HepG2 (cell line): ENCODE measurements at regions not wholly inside any gene's neighbourhood (a gene's known extent, or its start where the extent isn't known, plus 50 kb on each side); places are given as distances from the start of the nearest gene placed in this dataset.

Experiments used
- ATAC-seq: fragments of 200-7000 bp; cut with Tn5 transposase; 3 replicates; pipeline ENCODE4 v1.9.1; 2020; ENCODE audit warnings: mild to moderate bottlenecking, moderate library complexity
- BruUV-seq: library from RNA; stranded (reverse); fragments of 400-500 nt; replicated peaks from 2 replicates; lab custom pipeline; 2021; lab: Mats Ljungman, UMichigan
- CTCF ChIA-PET: fragments of 300-600 bp; formaldehyde crosslinking; extraction: SDS; loops from one replicate; lab custom pipeline; 2021; ENCODE audit warnings: low total read pairs, inconsistent platforms, low intra/inter-chr PET ratio; lab: Yijun Ruan, JAX
- POLR2A ChIA-PET: fragments of 350-600 bp; sonication (Branson Sonifier 250); formaldehyde crosslinking; loops from one replicate; lab custom pipeline; 2020; ENCODE audit warnings: antibody characterized with exemption, inconsistent platforms; lab: Yijun Ruan, JAX
- DNase-seq: peaks from one replicate; pipeline ENCODE4 v3.0.0-alpha.2; 2015; ENCODE audit warnings: low spot score
- FAIRE-seq: peaks from 3 replicates; lab custom pipeline; 2011; peaks lifted over from hg19 to GRCh38; lab: Jason Lieb, UNC
- H2AFZ ChIP-seq: one replicate; pipeline ENCODE4 v1.6.1; 2011; ENCODE audit warnings: low read length, inconsistent platforms
- H3K27ac ChIP-seq: fragments of 300-600 bp; 3 replicates; pipeline ENCODE4 v1.8.0; 2011; ENCODE audit warnings: mixed run types, mild to moderate bottlenecking, mixed read lengths, low read length, inconsistent platforms; ENCODE audit not compliant: insufficient read depth; ENCODE audit errors: extremely low read length
- H3K27me3 ChIP-seq, 2 experiments: fragments of 200-600 bp in 1 of 2; 2 replicates in 1 of 2; 3 replicates in 1 of 2; pipeline versions ENCODE4 v1.6.0 to v1.8.0; 2011; ENCODE audit warnings: low read length in 2 of 2, mild to moderate bottlenecking in 2 of 2, moderate library complexity in 2 of 2, inconsistent platforms in 1 of 2; ENCODE audit not compliant: insufficient read depth in 2 of 2, control insufficient read depth in 1 of 2
- H3K36me3 ChIP-seq, 2 experiments: fragments of 200-600 bp in 1 of 2; replicated peaks in 1 of 2; 2 replicates in 1 of 2; 3 replicates in 1 of 2; pipeline versions ENCODE4 v1.5.1 to v1.8.0; 2011; ENCODE audit warnings: low read length in 2 of 2, inconsistent platforms in 1 of 2; ENCODE audit not compliant: insufficient read depth in 2 of 2, control insufficient read depth in 1 of 2
- H3K4me1 ChIP-seq: 2 replicates; pipeline ENCODE4 v1.5.1; 2012; ENCODE audit warnings: low read length, inconsistent platforms; ENCODE audit not compliant: insufficient read depth
- H3K4me2 ChIP-seq: 2 replicates; pipeline ENCODE4 v1.6.0; 2011; ENCODE audit warnings: low read depth, low read length, inconsistent platforms
- H3K4me3 ChIP-seq, 3 experiments: fragments of 200-600 bp in 1 of 3; sonication (generic), shearing (Covaris generic) in 1 of 3; replicated peaks in 1 of 3; 2 replicates each; pipeline ENCODE4 v1.5.1; 2011 to 2016; ENCODE audit warnings: low read length in 3 of 3, inconsistent platforms in 2 of 3, low read depth in 2 of 3, mild to moderate bottlenecking in 2 of 3, control low read depth in 1 of 3, mixed read lengths in 1 of 3; ENCODE audit not compliant: insufficient read depth in 1 of 3
- H3K79me2 ChIP-seq: one replicate; pipeline ENCODE4 v1.6.1; 2011; ENCODE audit warnings: low read length, inconsistent platforms; ENCODE audit not compliant: insufficient read depth
- H3K9ac ChIP-seq: 2 replicates; pipeline ENCODE4 v1.6.0; 2011; ENCODE audit warnings: mild to moderate bottlenecking, low read depth, low read length, inconsistent platforms; ENCODE audit not compliant: insufficient read depth
- H3K9me3 ChIP-seq: 2 replicates; pipeline ENCODE4 v1.5.1; 2012; ENCODE audit warnings: mild to moderate bottlenecking, low read length
- H4K20me1 ChIP-seq: 2 replicates; pipeline ENCODE4 v1.6.0; 2011; ENCODE audit warnings: inconsistent platforms, mild to moderate bottlenecking, low read length, moderate library complexity; ENCODE audit not compliant: insufficient read depth
- NR1H2 ChIP-seq: sonication (generic); formaldehyde crosslinking; IDR thresholded peaks from 2 replicates; pipeline ENCODE4 v1.8.1; 2022; ENCODE audit warnings: low read depth, missing genetic modification reagents, borderline replicate concordance
- SKI ChIP-seq: fragments of 450-650 bp; IDR thresholded peaks from one replicate; pipeline ENCODE4 v1.6.1; 2018; ENCODE audit warnings: mild to moderate bottlenecking; ENCODE audit not compliant: partially characterized antibody
- ZFP36L2 ChIP-seq: sonication (generic); formaldehyde crosslinking; IDR thresholded peaks from 2 replicates; pipeline ENCODE4 v1.4.0; 2020; ENCODE audit warnings: missing genetic modification reagents
- ZFX ChIP-seq: sonication (generic); formaldehyde crosslinking; IDR thresholded peaks from 2 replicates; pipeline ENCODE4 v1.4.0; 2020; ENCODE audit warnings: mild to moderate bottlenecking, low read depth, missing genetic modification reagents, moderate library complexity
- ZNF292 ChIP-seq: sonication (generic); formaldehyde crosslinking; IDR thresholded peaks from 2 replicates; pipeline ENCODE4 v1.8.1; 2022; ENCODE audit warnings: mild to moderate bottlenecking, low read depth, missing genetic modification reagents, borderline replicate concordance
- ZNF331 ChIP-seq: sonication (generic); formaldehyde crosslinking; IDR thresholded peaks from 2 replicates; pipeline ENCODE4 v1.4.0; 2020; ENCODE audit warnings: missing genetic modification reagents
- WGBS: methylation state at CpG from one replicate; pipeline ENCODE4 v1.1.6; 2017; ENCODE audit warnings: low lambda C conversion rate; 5-methylcytosine and 5-hydroxymethylcytosine counted together
- in situ Hi-C: cut with HindIII; loops from 2 replicates; pipeline ENCODE4 v1.10.0; 2017; ENCODE audit warnings: low pct_unique_long_range_greater_than_20kb; ENCODE audit not compliant: extremely low pct_ligation_motif_present
- intact Hi-C: fragments of 100-400 bp; cut with micrococcal nuclease; formaldehyde crosslinking; loops from one replicate; pipeline ENCODE4 v1.10.0; 2022; ENCODE audit not compliant: unreplicated experiment
- TF ChIP-seq, protein P1 (sequence below): sonication (generic); formaldehyde crosslinking; conservative IDR thresholded peaks from 2 replicates; pipeline ENCODE4 v1.4.0; 2020; ENCODE audit warnings: missing genetic modification reagents

GRCh38 chrX:43527801-43528200 is 128.3 kb upstream of the MAOA start:
- in situ Hi-C loops (loop anchor here (25.0 kb wide), 1 partner anchor 166 kb away; no protein-coding TSS in a partner anchor), intact Hi-C loops (no loop called here)
- DNase-seq (no peak), FAIRE-seq (no peak), ATAC-seq (no peak)
- 35% methylated on average over 3 of the region's 3 CpGs for WGBS
- no peaks in the 10 kb centered on the region for H4K20me1 ChIP-seq
- H3K4me2 ChIP-seq, result no peak overlapping the region
- BruUV-seq, result no TSS peak
- no peak overlapping the region for H3K9ac ChIP-seq
- H3K4me1 ChIP-seq, result no peaks in the 10 kb centered on the region
- CTCF ChIA-PET, result no interaction called here
- no peak overlapping the region for H3K4me3 ChIP-seq
- H3K9me3 ChIP-seq, result no peaks in the 10 kb centered on the region
- H2AFZ ChIP-seq, result no peak overlapping the region
- H3K79me2 ChIP-seq, result no peaks in the 10 kb centered on the region
- H3K27ac ChIP-seq, result no peak overlapping the region
- TF ChIP-seq ZNF331 (CRISPR knock-in tag), result no peak
- TF ChIP-seq ZFX, result no peak
- no peak for TF ChIP-seq SKI
- TF ChIP-seq ZNF292 (CRISPR knock-in tag), result no peak
- TF ChIP-seq ZFP36L2, result no peak
- POLR2A ChIA-PET, result no interaction called here
- H3K36me3 ChIP-seq, result no peaks in the 10 kb centered on the region
- no peaks in the 10 kb centered on the region for H3K27me3 ChIP-seq

DNA sequence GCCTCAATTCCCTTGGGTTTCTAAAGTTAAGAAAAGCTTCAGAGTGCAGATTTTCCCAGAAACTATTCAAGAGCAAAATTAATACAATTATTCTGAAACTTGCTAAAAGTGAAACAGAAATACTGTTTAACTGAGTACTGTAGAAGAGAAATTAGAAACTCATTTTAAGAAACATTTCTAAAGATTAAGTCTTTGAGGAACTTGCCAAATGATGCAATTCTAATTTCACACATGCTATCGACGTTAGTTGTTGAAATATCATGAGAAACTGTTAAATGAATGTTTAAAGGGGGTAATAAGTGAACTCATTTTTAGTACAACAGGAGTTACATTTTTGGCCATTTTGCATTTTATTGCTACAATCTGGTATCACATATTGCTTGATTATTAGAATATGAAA is 125.3 kb upstream of the MAOA start:
- ChIA-PET CTCF (no interaction called here), POLR2A (no interaction called here)
- H3K4me1 ChIP-seq, result no peaks in the 10 kb centered on the region
- in situ Hi-C loops (loop anchor here (25.0 kb wide), 1 partner anchor 169 kb away; no protein-coding TSS in a partner anchor), intact Hi-C loops (no loop called here)
- BruUV-seq, result no TSS peak
- no peak overlapping the region for H2AFZ ChIP-seq
- no peak overlapping the region for H3K9ac ChIP-seq
- TF ChIP-seq, protein P1, sequence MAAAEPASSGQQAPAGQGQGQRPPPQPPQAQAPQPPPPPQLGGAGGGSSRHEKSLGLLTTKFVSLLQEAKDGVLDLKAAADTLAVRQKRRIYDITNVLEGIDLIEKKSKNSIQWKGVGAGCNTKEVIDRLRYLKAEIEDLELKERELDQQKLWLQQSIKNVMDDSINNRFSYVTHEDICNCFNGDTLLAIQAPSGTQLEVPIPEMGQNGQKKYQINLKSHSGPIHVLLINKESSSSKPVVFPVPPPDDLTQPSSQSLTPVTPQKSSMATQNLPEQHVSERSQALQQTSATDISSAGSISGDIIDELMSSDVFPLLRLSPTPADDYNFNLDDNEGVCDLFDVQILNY (CRISPR knock-in tag), result no peak
- TF ChIP-seq NR1H2 (CRISPR knock-in tag), result no peak
- H3K27ac ChIP-seq, result no peak overlapping the region
- 0% methylated on average over 2 of the region's 2 CpGs for WGBS
- no peak for ATAC-seq
- no peak for FAIRE-seq
- no peaks in the 10 kb centered on the region for H3K79me2 ChIP-seq
- DNase-seq, result no peak
- no peaks in the 10 kb centered on the region for H4K20me1 ChIP-seq
- H3K27me3 ChIP-seq, result no peaks in the 10 kb centered on the region
- H3K36me3 ChIP-seq, result no peaks in the 10 kb centered on the region
- H3K9me3 ChIP-seq, result no peaks in the 10 kb centered on the region
- H3K4me2 ChIP-seq, result no peak overlapping the region
- H3K4me3 ChIP-seq, result no peak overlapping the region
